Tibial nerve (tissue), 4 donors: ENCODE measurements at regions not wholly inside any gene's neighbourhood (a gene's known extent, or its start where the extent isn't known, plus 50 kb on each side); places are given as distances from the start of the nearest gene placed in this dataset.

Source experiments
- EP300 ChIP-seq, 2 donors: sonication (generic); formaldehyde crosslinking; IDR thresholded peaks; one replicate each; pipeline ENCODE4 v1.6.1; 2017; ENCODE audit warnings: antibody characterized with exemption in 2 of 2, mild to moderate bottlenecking in 1 of 2
- TF ChIP-seq, protein P1 (sequence below), 5 experiments: fragments of 200-600 bp in 3 of 5; fragments of 450-650 bp in 2 of 5; sonication (generic) in 3 of 5; IDR thresholded peaks; one replicate each; pipeline ENCODE4 v1.5.1; 2016 to 2019; ENCODE audit warnings: antibody characterized with exemption in 5 of 5, mild to moderate bottlenecking in 3 of 5, moderate library complexity in 2 of 5

DNA sequence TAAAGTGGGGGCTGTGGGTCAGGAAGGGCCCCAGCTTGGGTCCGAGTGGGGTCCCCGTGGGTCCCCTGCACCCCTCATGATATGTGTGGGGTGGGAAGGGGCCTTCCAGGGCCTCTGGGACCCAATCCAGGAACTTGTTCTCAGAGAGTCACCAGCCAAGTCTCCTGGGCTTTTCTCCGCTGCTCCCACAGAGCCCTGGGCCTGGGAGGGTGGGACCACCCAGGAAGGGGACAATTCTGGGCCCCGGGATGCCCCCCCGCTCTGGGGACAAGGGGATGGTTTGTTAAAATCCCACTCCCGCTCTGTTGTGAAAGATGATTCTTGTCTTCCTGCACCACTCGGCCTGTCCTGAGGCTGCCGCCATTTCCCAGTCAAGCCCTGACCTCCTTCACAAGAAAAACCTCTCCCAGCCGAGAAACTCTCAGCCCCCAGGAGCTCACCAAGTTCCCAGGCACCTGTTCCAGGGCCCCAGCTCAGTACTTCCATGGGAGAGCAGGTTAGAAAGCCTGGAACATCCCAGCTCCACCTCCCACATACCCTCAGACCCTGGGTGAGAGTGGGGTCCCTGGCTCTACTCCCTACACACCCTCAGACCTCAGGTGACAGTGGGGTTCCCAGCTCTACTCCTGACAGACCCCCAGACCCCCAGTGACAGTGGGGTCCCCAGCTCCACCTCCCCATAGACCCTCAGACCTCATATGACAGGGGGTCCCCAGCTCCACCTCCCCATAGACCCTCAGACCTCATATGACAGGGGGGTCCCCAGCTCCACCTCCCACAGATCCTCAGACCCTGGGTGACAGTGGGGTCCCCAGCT is 75.1 kb downstream of the METRNL start:
- TF ChIP-seq, protein P1, sequence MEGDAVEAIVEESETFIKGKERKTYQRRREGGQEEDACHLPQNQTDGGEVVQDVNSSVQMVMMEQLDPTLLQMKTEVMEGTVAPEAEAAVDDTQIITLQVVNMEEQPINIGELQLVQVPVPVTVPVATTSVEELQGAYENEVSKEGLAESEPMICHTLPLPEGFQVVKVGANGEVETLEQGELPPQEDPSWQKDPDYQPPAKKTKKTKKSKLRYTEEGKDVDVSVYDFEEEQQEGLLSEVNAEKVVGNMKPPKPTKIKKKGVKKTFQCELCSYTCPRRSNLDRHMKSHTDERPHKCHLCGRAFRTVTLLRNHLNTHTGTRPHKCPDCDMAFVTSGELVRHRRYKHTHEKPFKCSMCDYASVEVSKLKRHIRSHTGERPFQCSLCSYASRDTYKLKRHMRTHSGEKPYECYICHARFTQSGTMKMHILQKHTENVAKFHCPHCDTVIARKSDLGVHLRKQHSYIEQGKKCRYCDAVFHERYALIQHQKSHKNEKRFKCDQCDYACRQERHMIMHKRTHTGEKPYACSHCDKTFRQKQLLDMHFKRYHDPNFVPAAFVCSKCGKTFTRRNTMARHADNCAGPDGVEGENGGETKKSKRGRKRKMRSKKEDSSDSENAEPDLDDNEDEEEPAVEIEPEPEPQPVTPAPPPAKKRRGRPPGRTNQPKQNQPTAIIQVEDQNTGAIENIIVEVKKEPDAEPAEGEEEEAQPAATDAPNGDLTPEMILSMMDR (IDR thresholded peaks at IDR 0.05) = no peak
- TF ChIP-seq EP300 (IDR thresholded peaks at IDR 0.05) = no peak
